H1 (cell line): ENCODE measurements at regions not wholly inside any gene's neighbourhood (a gene's known extent, or its start where the extent isn't known, plus 50 kb on each side); places are given as distances from the start of the nearest gene placed in this dataset.

Source experiments
- ASH2L ChIP-seq: fragments of 200-600, 300-600 bp; sonication (generic); IDR thresholded peaks from one replicate; pipeline ENCODE4 v1.7.1; 2017; ENCODE audit warnings: low read length
- BRCA1 ChIP-seq: IDR thresholded peaks from 2 replicates; pipeline ENCODE4 v1.6.1; 2012; ENCODE audit warnings: low read depth, low read length, improper control_type of control experiment
- CEBPB ChIP-seq: IDR thresholded peaks from 2 replicates; pipeline ENCODE4 v1.6.1; 2012; ENCODE audit warnings: low read depth, low read length
- EZH2 ChIP-seq: fragments of 200-600 bp; sonication (generic); IDR thresholded peaks from 2 replicates; pipeline ENCODE4 v1.7.1; 2012; ENCODE audit warnings: low read depth, mild to moderate bottlenecking, moderate library complexity, low read length, inconsistent platforms; ENCODE audit not compliant: severe bottlenecking
- HDAC6 ChIP-seq: IDR thresholded peaks from one replicate; pipeline ENCODE4 v1.7.1; 2012; ENCODE audit warnings: low read depth, mild to moderate bottlenecking, inconsistent platforms, low read length, moderate library complexity
- NRF1 ChIP-seq: IDR thresholded peaks from 2 replicates; pipeline ENCODE4 v1.6.1; 2011; ENCODE audit warnings: mild to moderate bottlenecking, low read depth, low read length, improper control_type of control experiment
- RAD21 ChIP-seq, 2 experiments: IDR thresholded peaks in 1 of 2; conservative IDR thresholded peaks in 1 of 2; 2 replicates each; pipeline ENCODE4 v1.6.1; 2011; ENCODE audit warnings: low read depth in 2 of 2, low read length in 2 of 2, improper control_type of control experiment in 1 of 2, inconsistent platforms in 1 of 2, mild to moderate bottlenecking in 1 of 2, moderate library complexity in 1 of 2
- SIN3A ChIP-seq, 2 experiments: IDR thresholded peaks in 1 of 2; conservative IDR thresholded peaks in 1 of 2; 2 replicates each; pipeline ENCODE4 v1.6.1; 2011 to 2012; ENCODE audit warnings: low read length in 2 of 2, improper control_type of control experiment in 1 of 2, low read depth in 1 of 2, mild to moderate bottlenecking in 1 of 2
- SIX5 ChIP-seq: IDR thresholded peaks from 2 replicates; pipeline ENCODE4 v1.6.1; 2011; ENCODE audit warnings: mild to moderate bottlenecking, low read depth, low read length
- SRF ChIP-seq: IDR thresholded peaks from 2 replicates; pipeline ENCODE4 v1.6.1; 2011; ENCODE audit warnings: mild to moderate bottlenecking, low read depth, low read length, moderate library complexity
- TBP ChIP-seq: IDR thresholded peaks from 2 replicates; pipeline ENCODE4 v1.6.1; 2011; ENCODE audit warnings: low read depth, low read length, improper control_type of control experiment
- TF ChIP-seq, protein P1 (sequence below): fragments of 300-600 bp; sonication (generic); IDR thresholded peaks from 2 replicates; pipeline ENCODE4 v1.7.1; 2012; ENCODE audit warnings: low read length, moderate library complexity, mild to moderate bottlenecking, inconsistent platforms; ENCODE audit not compliant: insufficient replicate concordance

DNA sequence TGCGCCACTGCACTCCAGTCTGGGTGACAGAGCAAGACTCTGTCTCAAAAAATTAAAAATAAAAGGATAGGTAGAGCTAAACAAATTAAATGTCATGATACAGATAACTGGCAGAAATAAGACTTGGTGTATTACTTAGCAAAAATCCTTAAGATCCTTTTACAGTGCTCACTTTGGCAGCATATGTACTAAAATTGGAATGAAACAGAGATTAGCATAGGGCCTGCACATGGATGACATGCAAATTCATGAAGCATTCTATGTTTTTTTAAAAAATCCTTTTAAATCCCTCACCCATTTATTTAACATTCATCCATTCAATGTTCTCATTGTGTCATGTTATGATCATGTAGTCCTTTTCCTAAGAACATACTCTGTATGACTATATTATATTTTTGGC, 528.8 kb downstream of the CD83 start (continued):
- TF ChIP-seq, protein P1, sequence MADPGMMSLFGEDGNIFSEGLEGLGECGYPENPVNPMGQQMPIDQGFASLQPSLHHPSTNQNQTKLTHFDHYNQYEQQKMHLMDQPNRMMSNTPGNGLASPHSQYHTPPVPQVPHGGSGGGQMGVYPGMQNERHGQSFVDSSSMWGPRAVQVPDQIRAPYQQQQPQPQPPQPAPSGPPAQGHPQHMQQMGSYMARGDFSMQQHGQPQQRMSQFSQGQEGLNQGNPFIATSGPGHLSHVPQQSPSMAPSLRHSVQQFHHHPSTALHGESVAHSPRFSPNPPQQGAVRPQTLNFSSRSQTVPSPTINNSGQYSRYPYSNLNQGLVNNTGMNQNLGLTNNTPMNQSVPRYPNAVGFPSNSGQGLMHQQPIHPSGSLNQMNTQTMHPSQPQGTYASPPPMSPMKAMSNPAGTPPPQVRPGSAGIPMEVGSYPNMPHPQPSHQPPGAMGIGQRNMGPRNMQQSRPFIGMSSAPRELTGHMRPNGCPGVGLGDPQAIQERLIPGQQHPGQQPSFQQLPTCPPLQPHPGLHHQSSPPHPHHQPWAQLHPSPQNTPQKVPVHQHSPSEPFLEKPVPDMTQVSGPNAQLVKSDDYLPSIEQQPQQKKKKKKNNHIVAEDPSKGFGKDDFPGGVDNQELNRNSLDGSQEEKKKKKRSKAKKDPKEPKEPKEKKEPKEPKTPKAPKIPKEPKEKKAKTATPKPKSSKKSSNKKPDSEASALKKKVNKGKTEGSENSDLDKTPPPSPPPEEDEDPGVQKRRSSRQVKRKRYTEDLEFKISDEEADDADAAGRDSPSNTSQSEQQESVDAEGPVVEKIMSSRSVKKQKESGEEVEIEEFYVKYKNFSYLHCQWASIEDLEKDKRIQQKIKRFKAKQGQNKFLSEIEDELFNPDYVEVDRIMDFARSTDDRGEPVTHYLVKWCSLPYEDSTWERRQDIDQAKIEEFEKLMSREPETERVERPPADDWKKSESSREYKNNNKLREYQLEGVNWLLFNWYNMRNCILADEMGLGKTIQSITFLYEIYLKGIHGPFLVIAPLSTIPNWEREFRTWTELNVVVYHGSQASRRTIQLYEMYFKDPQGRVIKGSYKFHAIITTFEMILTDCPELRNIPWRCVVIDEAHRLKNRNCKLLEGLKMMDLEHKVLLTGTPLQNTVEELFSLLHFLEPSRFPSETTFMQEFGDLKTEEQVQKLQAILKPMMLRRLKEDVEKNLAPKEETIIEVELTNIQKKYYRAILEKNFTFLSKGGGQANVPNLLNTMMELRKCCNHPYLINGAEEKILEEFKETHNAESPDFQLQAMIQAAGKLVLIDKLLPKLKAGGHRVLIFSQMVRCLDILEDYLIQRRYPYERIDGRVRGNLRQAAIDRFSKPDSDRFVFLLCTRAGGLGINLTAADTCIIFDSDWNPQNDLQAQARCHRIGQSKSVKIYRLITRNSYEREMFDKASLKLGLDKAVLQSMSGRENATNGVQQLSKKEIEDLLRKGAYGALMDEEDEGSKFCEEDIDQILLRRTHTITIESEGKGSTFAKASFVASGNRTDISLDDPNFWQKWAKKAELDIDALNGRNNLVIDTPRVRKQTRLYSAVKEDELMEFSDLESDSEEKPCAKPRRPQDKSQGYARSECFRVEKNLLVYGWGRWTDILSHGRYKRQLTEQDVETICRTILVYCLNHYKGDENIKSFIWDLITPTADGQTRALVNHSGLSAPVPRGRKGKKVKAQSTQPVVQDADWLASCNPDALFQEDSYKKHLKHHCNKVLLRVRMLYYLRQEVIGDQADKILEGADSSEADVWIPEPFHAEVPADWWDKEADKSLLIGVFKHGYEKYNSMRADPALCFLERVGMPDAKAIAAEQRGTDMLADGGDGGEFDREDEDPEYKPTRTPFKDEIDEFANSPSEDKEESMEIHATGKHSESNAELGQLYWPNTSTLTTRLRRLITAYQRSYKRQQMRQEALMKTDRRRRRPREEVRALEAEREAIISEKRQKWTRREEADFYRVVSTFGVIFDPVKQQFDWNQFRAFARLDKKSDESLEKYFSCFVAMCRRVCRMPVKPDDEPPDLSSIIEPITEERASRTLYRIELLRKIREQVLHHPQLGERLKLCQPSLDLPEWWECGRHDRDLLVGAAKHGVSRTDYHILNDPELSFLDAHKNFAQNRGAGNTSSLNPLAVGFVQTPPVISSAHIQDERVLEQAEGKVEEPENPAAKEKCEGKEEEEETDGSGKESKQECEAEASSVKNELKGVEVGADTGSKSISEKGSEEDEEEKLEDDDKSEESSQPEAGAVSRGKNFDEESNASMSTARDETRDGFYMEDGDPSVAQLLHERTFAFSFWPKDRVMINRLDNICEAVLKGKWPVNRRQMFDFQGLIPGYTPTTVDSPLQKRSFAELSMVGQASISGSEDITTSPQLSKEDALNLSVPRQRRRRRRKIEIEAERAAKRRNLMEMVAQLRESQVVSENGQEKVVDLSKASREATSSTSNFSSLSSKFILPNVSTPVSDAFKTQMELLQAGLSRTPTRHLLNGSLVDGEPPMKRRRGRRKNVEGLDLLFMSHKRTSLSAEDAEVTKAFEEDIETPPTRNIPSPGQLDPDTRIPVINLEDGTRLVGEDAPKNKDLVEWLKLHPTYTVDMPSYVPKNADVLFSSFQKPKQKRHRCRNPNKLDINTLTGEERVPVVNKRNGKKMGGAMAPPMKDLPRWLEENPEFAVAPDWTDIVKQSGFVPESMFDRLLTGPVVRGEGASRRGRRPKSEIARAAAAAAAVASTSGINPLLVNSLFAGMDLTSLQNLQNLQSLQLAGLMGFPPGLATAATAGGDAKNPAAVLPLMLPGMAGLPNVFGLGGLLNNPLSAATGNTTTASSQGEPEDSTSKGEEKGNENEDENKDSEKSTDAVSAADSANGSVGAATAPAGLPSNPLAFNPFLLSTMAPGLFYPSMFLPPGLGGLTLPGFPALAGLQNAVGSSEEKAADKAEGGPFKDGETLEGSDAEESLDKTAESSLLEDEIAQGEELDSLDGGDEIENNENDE: no peak
- TF ChIP-seq TBP (no peak), RAD21 (IDR thresholded peaks at IDR 0.05 in 1 of 2, conservative IDR thresholded peaks at IDR 0.05 in 1 of 2; ENCODE audit: low read depth in 2 of 2, low read length in 2 of 2) (no peak), SRF (no peak), SIX5 (no peak), EZH2 (no peak), NRF1 (no peak), HDAC6 (no peak), CEBPB (no peak), SIN3A (conservative IDR thresholded peaks at IDR 0.05 in 1 of 2, IDR thresholded peaks at IDR 0.05 in 1 of 2; ENCODE audit: low read depth in 1 of 2, low read length in 2 of 2) (no peak), BRCA1 (no peak), ASH2L (no peak)
